Nephron progenitor cell (in vitro differentiated cells): ENCODE measurements at regions not wholly inside any gene's neighbourhood (a gene's known extent, or its start where the extent isn't known, plus 50 kb on each side); places are given as distances from the start of the nearest gene placed in this dataset.

Experiments used
- DNase-seq: peaks from one replicate; pipeline ENCODE4 v3.0.0; 2021
- H3K27ac Mint-ChIP-seq: 2 replicates; pipeline ENCODE4 v1.8.0; 2021; ENCODE audit warnings: mild to moderate bottlenecking, moderate library complexity, mixed read lengths
- H3K27me3 Mint-ChIP-seq: 2 replicates; pipeline ENCODE4 v1.8.0; 2021; ENCODE audit warnings: mild to moderate bottlenecking, low read depth, mixed read lengths; ENCODE audit not compliant: poor library complexity
- H3K36me3 Mint-ChIP-seq: 2 replicates; pipeline ENCODE4 v1.8.0; 2021; ENCODE audit warnings: low read depth, mixed read lengths
- H3K4me1 Mint-ChIP-seq: 2 replicates; pipeline ENCODE4 v1.8.0; 2021; ENCODE audit warnings: mixed read lengths
- H3K4me3 Mint-ChIP-seq: 2 replicates; pipeline ENCODE4 v1.8.0; 2021; ENCODE audit warnings: mild to moderate bottlenecking, moderate library complexity, mixed read lengths
- H3K9me3 Mint-ChIP-seq: 2 replicates; pipeline ENCODE4 v1.8.0; 2021; ENCODE audit warnings: mild to moderate bottlenecking, moderate library complexity, mixed read lengths
- TF ChIP-seq, protein P1 (sequence below): fragments of 200-600 bp; sonication (generic); IDR thresholded peaks from 2 replicates; pipeline ENCODE4 v1.5.0; 2021; ENCODE audit warnings: antibody characterized with exemption

DNA sequence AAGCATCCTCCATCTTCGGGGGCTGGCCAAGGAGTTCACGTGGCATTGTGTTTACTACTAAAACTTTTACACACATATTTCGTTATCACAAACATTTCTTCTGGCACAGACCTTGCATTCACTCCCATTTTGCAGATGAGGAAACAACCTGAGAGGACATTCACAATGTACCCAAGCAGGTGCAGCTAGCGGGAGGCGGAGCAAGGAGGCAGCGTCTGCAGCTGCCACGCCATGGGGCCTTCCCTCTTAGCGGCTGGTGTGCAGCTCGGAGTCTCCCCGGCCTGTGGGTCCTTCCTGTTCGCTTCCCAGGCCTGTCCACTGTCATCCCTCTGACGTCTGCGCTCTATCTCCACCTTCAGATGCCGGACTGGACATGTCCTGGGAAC is 807.8 kb downstream of the TBC1D22A start:
- TF ChIP-seq, protein P1, sequence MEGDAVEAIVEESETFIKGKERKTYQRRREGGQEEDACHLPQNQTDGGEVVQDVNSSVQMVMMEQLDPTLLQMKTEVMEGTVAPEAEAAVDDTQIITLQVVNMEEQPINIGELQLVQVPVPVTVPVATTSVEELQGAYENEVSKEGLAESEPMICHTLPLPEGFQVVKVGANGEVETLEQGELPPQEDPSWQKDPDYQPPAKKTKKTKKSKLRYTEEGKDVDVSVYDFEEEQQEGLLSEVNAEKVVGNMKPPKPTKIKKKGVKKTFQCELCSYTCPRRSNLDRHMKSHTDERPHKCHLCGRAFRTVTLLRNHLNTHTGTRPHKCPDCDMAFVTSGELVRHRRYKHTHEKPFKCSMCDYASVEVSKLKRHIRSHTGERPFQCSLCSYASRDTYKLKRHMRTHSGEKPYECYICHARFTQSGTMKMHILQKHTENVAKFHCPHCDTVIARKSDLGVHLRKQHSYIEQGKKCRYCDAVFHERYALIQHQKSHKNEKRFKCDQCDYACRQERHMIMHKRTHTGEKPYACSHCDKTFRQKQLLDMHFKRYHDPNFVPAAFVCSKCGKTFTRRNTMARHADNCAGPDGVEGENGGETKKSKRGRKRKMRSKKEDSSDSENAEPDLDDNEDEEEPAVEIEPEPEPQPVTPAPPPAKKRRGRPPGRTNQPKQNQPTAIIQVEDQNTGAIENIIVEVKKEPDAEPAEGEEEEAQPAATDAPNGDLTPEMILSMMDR, result no peak
- Mint-ChIP-seq H3K27me3 (peaks cover 4% of the 10 kb centered on the region), H3K4me3 (no peak overlapping the region), H3K36me3 (no peaks in the 10 kb centered on the region), H3K9me3 (peaks cover 88% of the 10 kb centered on the region), H3K4me1 (no peaks in the 10 kb centered on the region), H3K27ac (no peak overlapping the region)
- DNase-seq, result no peak

DNA sequence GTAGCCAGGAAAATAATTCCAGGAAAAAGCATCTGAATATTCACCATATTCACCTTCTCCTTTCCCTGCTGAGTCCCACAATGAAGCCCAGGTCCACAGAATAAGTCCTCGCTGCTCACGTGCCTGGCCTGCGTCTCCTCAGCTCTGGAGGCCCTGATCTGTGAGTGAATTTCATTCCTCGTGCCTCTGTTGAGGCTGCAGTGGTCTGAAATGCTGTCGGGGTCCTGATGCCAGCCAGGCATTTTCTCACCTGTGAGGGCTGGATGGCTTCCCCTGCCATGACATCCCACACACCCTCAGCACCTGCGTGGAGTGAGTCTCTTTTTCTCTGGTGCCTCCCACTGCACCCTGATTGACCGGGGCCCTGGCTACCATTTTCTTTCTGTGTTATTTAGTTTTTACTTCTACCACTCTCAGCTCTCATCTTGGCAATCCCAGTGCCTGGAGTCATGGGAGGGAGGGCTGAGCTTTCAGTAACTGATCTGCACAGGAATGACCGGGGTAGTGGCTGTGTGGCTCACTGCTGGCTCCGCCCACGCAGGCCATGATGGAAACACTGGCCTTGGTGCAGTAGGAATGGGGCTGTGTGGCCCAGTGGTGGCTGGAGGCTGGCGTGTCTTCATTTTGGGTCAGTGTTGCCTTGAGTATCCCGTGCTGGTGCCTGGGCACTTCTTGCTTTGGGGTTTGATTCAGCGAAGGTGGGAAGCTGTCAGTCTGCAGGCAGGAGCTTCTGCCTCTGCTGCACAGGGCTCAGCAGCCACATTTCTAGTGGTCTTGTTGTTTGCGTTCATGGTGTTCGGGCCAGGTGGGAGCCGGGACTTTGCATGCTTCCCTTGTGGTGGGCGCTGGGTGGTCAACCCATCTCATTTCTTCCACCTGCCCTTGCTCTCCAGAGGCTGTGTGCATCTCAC is 807.2 kb downstream of the TBC1D22A start:
- Mint-ChIP-seq H3K27ac (no peak overlapping the region), H3K27me3 (peaks cover 7% of the 10 kb centered on the region), H3K9me3 (peaks cover 89% of the 10 kb centered on the region), H3K36me3 (no peaks in the 10 kb centered on the region), H3K4me3 (no peak overlapping the region), H3K4me1 (no peaks in the 10 kb centered on the region)
- TF ChIP-seq, protein P1, result no peak
- DNase-seq, result no peak

DNA sequence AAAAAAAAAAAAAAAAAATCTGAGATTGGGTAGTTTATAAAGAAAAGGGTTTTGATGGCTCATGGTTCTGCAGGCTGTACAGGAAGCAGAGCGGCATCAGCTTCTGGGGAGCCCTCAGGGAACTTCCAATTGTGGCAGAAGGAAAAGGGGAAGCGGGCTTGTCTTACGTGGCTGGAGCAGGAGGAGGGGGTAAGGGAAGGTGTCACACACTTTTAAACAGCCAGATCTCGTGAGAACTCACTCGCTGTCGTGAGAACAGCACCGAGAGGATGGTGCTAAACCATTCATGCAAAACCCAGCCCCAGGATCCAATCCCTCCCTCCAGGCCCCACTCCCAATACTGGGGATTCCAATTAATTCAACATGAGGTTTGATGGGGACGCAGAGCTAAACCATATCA is 806.2 kb downstream of the TBC1D22A start:
- H3K9me3 Mint-ChIP-seq, result peaks cover 90% of the 10 kb centered on the region
- no peak for DNase-seq
- no peak overlapping the region for H3K27ac Mint-ChIP-seq
- peaks cover 7% of the 10 kb centered on the region for H3K27me3 Mint-ChIP-seq
- H3K4me1 Mint-ChIP-seq, result no peaks in the 10 kb centered on the region
- H3K4me3 Mint-ChIP-seq, result no peak overlapping the region
- TF ChIP-seq, protein P1, result no peak
- no peaks in the 10 kb centered on the region for H3K36me3 Mint-ChIP-seq

DNA sequence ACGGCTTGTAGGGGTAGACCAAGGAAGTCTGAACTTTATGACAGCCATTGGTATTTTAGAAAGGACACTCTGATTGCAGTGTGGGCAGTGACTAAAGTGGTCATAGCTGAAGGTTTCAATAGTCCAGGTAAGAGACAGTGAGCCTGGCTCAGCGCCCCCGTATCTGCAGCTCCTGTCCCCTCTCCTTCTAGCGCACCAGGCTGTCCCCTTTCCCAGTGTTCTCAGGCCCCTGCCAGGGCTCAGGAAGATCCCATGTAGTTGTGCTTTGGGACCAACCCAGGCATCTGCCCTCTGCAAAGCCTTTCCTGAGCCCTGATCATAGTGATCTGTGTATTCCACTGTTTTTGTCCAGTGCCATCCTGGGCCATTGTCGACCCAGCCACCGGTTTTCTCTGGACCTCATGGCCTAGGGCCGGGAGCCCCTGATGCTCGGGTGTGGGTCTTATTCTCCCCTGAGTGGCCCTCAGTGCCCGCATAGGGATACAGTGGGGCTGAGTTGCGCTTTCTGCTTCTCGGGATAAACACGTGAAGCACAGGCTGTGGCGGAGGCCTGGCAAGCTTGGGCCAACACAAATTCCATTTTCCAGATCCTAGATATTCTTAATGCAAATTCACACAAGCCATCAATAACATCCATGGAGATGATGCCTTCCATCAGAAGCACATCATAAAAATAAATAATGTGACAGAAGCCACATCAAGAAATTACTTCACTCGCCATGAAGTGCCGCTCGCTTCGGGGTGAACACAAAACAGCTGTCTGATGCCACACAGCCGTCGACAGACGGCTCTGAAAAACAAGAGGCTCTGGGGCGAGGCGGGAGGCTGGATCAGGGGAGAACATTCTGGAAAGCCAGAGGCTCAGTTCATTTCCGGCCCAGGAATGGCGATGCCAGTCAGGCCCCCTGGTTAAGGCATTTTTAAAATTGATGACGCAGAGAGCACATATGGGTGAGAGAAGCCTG is 805.0 kb downstream of the TBC1D22A start:
- peaks cover 10% of the 10 kb centered on the region for H3K27me3 Mint-ChIP-seq
- H3K9me3 Mint-ChIP-seq, result peaks cover 91% of the 10 kb centered on the region
- no peak overlapping the region for H3K27ac Mint-ChIP-seq
- no peak overlapping the region for H3K4me3 Mint-ChIP-seq
- no peaks in the 10 kb centered on the region for H3K4me1 Mint-ChIP-seq
- no peak for DNase-seq
- TF ChIP-seq, protein P1, result no peak
- no peaks in the 10 kb centered on the region for H3K36me3 Mint-ChIP-seq

DNA sequence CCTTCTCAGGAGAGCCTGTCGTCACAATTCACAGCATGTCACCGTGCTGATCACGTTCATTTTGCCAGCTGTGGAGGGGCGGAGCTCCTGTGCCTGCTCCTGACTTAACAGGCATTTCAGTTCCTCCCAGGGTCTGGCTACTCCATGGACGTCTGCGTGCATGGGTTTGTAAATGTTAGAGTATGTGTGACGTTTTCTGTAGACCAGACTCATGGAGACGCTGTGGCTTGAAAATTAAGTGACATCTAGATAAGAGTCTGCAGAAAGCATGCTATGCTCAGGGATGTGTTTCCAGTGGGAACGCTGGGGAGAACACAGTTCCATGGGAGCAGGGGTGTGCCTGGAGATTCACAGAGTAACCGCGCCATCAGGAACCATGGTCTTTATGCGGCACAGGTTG is 804.0 kb downstream of the TBC1D22A start:
- Mint-ChIP-seq H3K36me3 (no peaks in the 10 kb centered on the region), H3K27ac (no peak overlapping the region), H3K27me3 (peaks cover 7% of the 10 kb centered on the region), H3K9me3 (peaks cover 92% of the 10 kb centered on the region), H3K4me3 (no peak overlapping the region), H3K4me1 (no peaks in the 10 kb centered on the region)
- no peak for DNase-seq
- TF ChIP-seq, protein P1, result no peak
